ENCODE measurements at regions not wholly inside any gene's neighbourhood (a gene's known extent, or its start where the extent isn't known, plus 50 kb on each side); places are given as distances from the start of the nearest gene placed in this dataset.

DNA sequence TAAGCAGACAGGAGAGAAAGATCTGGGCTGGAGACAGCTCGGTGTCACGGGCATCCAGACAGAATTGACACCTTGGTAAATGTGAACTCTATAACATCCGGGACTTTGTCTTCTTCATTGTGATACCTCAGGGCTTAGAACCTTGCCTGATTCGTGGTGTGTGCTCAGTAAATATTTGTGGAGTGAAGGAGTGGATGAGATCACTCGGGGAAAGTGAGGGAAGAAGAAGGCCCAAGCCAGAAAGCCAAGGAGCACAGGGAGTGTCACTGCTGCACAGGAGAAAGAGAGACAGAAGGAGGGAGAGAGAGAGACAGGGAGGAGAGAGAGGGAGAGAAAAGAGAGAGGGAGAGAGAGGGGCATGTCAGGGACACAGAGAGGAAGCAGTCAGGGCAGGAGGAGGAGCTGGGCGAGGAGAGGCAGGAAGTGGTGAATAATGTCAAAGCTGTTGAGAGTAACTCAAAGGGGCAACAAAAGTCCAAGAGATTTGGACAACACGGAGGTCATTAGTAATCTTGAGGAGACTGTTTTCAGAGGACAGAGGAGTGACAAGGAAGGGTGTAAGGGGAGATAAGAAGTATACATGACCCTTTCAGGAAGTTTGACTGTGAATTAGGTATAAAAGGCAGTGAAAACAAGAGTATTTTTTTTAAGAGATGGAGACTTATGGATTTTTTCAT lies 141.6 kb upstream of the MAX start:
- ChIA-PET POLR2A (interaction anchor here (0.6 to 1.0 kb wide), 2 partner anchors 12 to 141 kb away, joined by 3 read pairs; no protein-coding TSS in a partner anchor), CTCF (interaction anchor here (1.1 kb wide), 1 partner anchor 79 kb away, joined by 4 read pairs; no protein-coding TSS in a partner anchor)

DNA sequence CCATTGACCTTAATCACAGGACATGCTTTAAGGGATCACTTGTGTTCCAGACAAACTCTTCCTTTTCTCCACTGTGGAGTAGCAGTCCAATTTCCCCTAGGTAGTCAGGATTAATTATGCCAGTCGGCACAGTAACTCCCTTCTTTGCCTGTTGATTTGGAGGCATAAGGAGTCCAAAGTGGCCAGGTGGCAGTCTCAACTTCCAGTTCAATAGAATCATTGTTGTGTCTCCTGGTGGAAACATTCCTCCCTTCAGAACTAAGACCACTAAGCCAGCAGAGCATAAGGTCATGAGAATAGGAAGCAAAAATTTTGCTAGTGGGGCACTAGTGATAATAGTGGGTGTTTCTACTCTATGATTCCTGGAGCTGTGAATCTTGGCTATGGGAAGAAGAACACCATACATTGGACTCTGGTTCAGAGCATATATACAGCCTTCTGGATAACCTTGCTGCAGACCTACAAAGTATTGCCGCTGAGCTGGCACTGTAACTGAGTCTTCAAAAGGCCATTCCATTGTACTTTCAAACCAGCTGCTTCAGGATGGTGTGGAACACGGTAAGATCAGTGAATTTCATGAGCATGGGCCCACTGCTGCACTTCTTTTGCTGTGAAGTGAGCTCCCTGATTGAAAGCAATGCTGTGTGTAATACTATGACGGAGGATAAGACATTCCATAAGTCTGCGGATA lies 147.3 kb upstream of the MAX start:
- H3K4me1 Mint-ChIP-seq (ENCODE audit: low read depth): peaks cover 6% of the 10 kb centered on the region
- intact Hi-C loops (cut with micrococcal nuclease): no loop called here
- H3K36me3 Mint-ChIP-seq (ENCODE audit: low read depth): no peaks in the 10 kb centered on the region
- no peaks in the 10 kb centered on the region for H3K9me3 Mint-ChIP-seq
- TF ChIP-seq, protein P1, sequence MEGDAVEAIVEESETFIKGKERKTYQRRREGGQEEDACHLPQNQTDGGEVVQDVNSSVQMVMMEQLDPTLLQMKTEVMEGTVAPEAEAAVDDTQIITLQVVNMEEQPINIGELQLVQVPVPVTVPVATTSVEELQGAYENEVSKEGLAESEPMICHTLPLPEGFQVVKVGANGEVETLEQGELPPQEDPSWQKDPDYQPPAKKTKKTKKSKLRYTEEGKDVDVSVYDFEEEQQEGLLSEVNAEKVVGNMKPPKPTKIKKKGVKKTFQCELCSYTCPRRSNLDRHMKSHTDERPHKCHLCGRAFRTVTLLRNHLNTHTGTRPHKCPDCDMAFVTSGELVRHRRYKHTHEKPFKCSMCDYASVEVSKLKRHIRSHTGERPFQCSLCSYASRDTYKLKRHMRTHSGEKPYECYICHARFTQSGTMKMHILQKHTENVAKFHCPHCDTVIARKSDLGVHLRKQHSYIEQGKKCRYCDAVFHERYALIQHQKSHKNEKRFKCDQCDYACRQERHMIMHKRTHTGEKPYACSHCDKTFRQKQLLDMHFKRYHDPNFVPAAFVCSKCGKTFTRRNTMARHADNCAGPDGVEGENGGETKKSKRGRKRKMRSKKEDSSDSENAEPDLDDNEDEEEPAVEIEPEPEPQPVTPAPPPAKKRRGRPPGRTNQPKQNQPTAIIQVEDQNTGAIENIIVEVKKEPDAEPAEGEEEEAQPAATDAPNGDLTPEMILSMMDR (IDR thresholded peaks at IDR 0.05): no peak
- no peak overlapping the region for H3K4me3 Mint-ChIP-seq
- no peak for DNase-seq
- no peak overlapping the region for H3K27ac Mint-ChIP-seq
- no peaks in the 10 kb centered on the region for H3K27me3 Mint-ChIP-seq
- CTCF ChIA-PET: interaction anchor here (1.3 kb wide), 1 partner anchor 83 kb away, joined by 3 read pairs; no protein-coding TSS in a partner anchor
- no peak for ATAC-seq
- POLR2A ChIA-PET: interaction anchor here (1.2 kb wide), 1 partner anchor 19 kb away, joined by 4 read pairs; no protein-coding TSS in a partner anchor

More for the DNA sequence above, 141.6 kb upstream of the MAX start:
- Mint-ChIP-seq H3K4me3 (no peak overlapping the region), H3K4me1 (ENCODE audit: low read depth) (peaks cover 7% of the 10 kb centered on the region), H3K27ac (no peak overlapping the region), H3K36me3 (ENCODE audit: low read depth) (no peaks in the 10 kb centered on the region), H3K9me3 (no peaks in the 10 kb centered on the region), H3K27me3 (peaks cover 2% of the 10 kb centered on the region)
- ATAC-seq (peak; percentile 82), DNase-seq (peak; percentile 58)
- TF ChIP-seq, protein P1 (IDR thresholded peaks at IDR 0.05): no peak
- intact Hi-C loops (cut with micrococcal nuclease): no loop called here

DNA sequence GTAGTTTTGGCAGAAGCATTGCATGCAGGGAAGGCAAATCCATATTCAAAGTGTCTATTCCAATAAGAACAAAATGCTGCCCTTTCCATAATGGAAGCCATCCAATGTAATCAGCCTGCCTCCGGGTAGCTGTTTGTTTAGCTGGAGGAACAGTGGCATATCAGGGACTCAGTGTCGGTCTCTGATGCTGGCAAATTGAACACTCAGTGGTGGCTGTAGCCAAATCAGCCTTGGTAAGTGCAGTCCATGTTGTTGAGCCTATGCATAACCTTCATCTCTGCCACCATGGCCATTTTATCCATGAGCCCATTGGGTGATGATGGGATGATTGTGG lies 147.8 kb upstream of the MAX start:
- peaks cover 9% of the 10 kb centered on the region for H3K4me1 Mint-ChIP-seq (ENCODE audit: low read depth)
- no peaks in the 10 kb centered on the region for H3K27me3 Mint-ChIP-seq
- ATAC-seq (no peak), DNase-seq (no peak)
- POLR2A ChIA-PET: interaction anchor here (1.2 kb wide), 1 partner anchor 18 kb away, joined by 4 read pairs; no protein-coding TSS in a partner anchor
- H3K36me3 Mint-ChIP-seq (ENCODE audit: low read depth): no peaks in the 10 kb centered on the region
- H3K9me3 Mint-ChIP-seq: no peaks in the 10 kb centered on the region
- CTCF ChIA-PET: interaction anchor here (1.3 kb wide), 1 partner anchor 83 kb away, joined by 3 read pairs; no protein-coding TSS in a partner anchor
- intact Hi-C loops (cut with micrococcal nuclease): no loop called here
- no peak overlapping the region for H3K4me3 Mint-ChIP-seq
- H3K27ac Mint-ChIP-seq: no peak overlapping the region
- TF ChIP-seq, protein P1 (IDR thresholded peaks at IDR 0.05): no peak

DNA sequence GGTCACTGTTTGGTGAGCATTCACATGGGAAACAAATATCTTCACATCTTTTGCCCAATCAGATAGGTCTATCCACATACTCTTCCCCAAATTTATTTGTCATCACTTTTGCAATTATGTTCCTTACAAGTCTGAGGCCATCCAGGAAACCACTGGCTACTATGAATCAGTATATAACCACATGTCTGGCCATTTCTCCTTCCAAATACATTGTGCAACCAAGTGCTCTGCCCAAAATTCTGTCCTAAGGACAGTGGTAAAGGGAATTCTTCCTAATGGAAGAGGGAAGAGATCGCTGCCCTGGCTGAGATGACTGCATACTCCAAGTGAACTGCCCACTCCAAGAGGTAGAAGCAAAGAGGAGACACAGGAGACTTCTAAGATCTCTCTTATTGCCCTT lies 148.9 kb upstream of the MAX start:
- intact Hi-C loops (cut with micrococcal nuclease): no loop called here

More for the DNA sequence above, 148.9 kb upstream of the MAX start:
- ChIA-PET POLR2A (no interaction called here), CTCF (no interaction called here)
- TF ChIP-seq, protein P1 (IDR thresholded peaks at IDR 0.05): no peak
- H3K36me3 Mint-ChIP-seq (ENCODE audit: low read depth): no peaks in the 10 kb centered on the region
- H3K9me3 Mint-ChIP-seq: no peaks in the 10 kb centered on the region
- DNase-seq: no peak
- H3K27me3 Mint-ChIP-seq: no peaks in the 10 kb centered on the region
- no peak overlapping the region for H3K4me3 Mint-ChIP-seq
- ATAC-seq: no peak
- H3K27ac Mint-ChIP-seq: no peak overlapping the region
- peaks cover 15% of the 10 kb centered on the region for H3K4me1 Mint-ChIP-seq (ENCODE audit: low read depth)
